ENCODE measurements at regions not wholly inside any gene's neighbourhood (a gene's known extent, or its start where the extent isn't known, plus 50 kb on each side); places are given as distances from the start of the nearest gene placed in this dataset.

DNA sequence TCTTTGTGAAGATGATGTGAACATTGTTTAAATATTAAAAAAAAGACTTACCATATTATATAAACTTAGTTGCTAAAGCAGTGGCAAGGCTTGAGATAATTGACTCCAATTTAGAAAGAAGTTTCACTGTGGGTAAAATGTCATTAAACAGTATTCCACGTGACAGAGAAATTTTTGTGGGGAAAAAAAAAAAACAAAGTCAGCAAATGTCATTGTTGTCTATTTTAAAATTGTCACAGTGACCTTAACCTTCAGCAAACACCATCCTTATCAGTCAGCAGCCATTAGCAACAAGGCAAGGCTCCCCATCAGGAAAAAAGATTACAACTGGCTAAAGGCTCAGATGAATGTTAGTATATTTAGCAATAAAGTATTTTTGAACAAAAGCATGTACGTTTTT is 99.3 kb upstream of the CDH18 start:
- TF ChIP-seq BHLHE40 (IDR thresholded peaks at IDR 0.05; ENCODE audit: borderline replicate concordance) (no peak), SP1 (IDR thresholded peaks at IDR 0.05) (no peak), TARDBP (IDR thresholded peaks at IDR 0.05) (no peak), FOXM1 (IDR thresholded peaks at IDR 0.05; ENCODE audit: borderline replicate concordance) (no peak), NFRKB (IDR thresholded peaks at IDR 0.05) (no peak), ELF4 (IDR thresholded peaks at IDR 0.05) (no peak), FOXA1 (IDR thresholded peaks at IDR 0.05) (no peak), L3MBTL2 (conservative IDR thresholded peaks at IDR 0.05) (no peak), FOXK2 (IDR thresholded peaks at IDR 0.05) (no peak), LEF1 (IDR thresholded peaks at IDR 0.05; ENCODE audit: borderline replicate concordance) (no peak), ZNF384 (IDR thresholded peaks at IDR 0.05) (no peak), SUZ12 (IDR thresholded peaks at IDR 0.05) (no peak), HDGF (IDR thresholded peaks at IDR 0.05; ENCODE audit: borderline replicate concordance) (no peak)
- TF ChIP-seq, protein P1, sequence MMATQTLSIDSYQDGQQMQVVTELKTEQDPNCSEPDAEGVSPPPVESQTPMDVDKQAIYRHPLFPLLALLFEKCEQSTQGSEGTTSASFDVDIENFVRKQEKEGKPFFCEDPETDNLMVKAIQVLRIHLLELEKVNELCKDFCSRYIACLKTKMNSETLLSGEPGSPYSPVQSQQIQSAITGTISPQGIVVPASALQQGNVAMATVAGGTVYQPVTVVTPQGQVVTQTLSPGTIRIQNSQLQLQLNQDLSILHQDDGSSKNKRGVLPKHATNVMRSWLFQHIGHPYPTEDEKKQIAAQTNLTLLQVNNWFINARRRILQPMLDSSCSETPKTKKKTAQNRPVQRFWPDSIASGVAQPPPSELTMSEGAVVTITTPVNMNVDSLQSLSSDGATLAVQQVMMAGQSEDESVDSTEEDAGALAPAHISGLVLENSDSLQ (IDR thresholded peaks at IDR 0.05): no peak
